GM19463 (cell line): ENCODE measurements at regions not wholly inside any gene's neighbourhood (a gene's known extent, or its start where the extent isn't known, plus 50 kb on each side); places are given as distances from the start of the nearest gene placed in this dataset.

ENCODE experiments used
- ATAC-seq: cut with Tn5 transposase; IDR thresholded peaks from one replicate; pipeline ENCODE4 v1.9.1; 2021; ENCODE audit warnings: mild to moderate bottlenecking, moderate library complexity; ENCODE audit not compliant: unreplicated experiment

- no peak for ATAC-seq
Measured at GRCh38 chr7:47666164-47666862, 84.4 kb upstream of the TNS3 start.

DNA sequence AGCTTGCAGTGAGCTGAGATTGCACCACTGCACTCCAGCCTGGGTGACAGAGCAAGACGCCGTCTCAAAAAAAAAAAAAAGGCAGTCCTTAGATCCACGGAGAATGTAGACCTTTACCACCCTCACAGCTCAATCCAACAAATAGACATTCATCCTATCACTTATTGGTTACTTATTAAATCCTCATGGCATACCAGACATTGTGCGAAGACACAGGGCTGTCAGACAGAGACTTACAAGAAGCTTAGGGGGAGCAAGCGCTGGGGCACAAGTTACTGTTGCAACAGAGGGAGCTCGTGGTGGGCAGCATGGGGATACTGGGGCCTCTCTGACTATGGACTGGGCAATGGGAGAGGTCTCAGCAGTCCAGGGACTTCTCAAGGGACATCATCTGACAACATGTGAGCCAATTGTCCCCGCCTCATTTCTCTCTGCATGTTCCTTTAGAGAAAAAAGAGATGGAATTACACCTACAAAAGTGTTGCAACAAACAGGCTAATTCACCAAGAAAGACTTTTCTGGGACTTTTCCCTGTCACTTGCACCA, 82.8 kb upstream of the TNS3 start:
- no peak for ATAC-seq

DNA sequence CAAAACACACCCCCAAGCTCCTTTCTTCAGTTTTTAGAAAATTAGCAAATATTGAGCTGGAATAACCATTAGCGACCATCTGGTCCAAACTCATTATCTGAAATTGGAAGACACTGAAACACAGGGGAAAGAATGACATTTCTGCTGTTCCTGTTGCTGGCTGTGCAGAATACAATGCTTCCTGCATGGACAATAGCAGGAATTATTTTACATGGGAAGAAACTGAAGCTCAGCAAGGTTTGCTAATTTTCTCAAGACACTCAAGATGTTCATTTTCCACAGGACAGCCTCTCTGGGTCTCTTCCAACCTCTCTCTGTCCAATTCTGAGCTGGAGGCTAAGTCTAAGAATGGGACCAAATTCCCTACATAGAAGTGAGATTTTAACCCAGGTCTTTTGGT, 81.9 kb upstream of the TNS3 start:
- no peak for ATAC-seq

DNA sequence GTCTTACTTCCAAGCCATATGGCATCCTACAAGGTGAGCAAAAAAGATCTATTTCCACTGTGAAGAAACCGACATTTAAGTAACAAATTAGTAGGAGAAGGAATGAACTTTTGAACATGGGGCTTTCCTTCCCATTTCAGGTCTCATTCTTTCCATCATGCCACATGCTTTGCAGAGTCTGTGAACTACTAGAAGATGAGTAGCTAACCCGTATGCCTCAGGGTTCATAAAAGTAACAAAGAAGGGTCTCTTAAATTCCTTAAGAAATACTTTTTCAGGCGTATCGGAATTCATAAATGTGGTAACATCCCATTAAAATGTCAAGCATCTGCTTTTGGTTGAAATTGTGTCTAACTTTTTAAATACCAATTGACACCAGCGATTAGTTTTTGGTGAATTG, 81.3 kb upstream of the TNS3 start:
- no peak for ATAC-seq

- ATAC-seq = no peak
Measured at GRCh38 chr7:47661051-47661714, 79.3 kb upstream of the TNS3 start.

- ATAC-seq = no peak
Measured at GRCh38 chr7:47659664-47660462, 78.0 kb upstream of the TNS3 start.

- ATAC-seq = no peak
Measured at GRCh38 chr7:47658886-47659635, 77.2 kb upstream of the TNS3 start.

- ATAC-seq = no peak
Measured at GRCh38 chr7:47657126-47657525, 75.2 kb upstream of the TNS3 start.

GRCh38 chr7:47654672-47655298, 72.9 kb upstream of the TNS3 start:
- no peak for ATAC-seq

- no peak for ATAC-seq
Measured at GRCh38 chr7:47653550-47654411, 71.9 kb upstream of the TNS3 start.

GRCh38 chr7:47652591-47652990, 70.7 kb upstream of the TNS3 start:
- no peak for ATAC-seq

- no peak for ATAC-seq
Measured at GRCh38 chr7:47651355-47652317, 69.7 kb upstream of the TNS3 start.

- ATAC-seq = no peak
Measured at GRCh38 chr7:47649919-47650318, 68.0 kb upstream of the TNS3 start.

DNA sequence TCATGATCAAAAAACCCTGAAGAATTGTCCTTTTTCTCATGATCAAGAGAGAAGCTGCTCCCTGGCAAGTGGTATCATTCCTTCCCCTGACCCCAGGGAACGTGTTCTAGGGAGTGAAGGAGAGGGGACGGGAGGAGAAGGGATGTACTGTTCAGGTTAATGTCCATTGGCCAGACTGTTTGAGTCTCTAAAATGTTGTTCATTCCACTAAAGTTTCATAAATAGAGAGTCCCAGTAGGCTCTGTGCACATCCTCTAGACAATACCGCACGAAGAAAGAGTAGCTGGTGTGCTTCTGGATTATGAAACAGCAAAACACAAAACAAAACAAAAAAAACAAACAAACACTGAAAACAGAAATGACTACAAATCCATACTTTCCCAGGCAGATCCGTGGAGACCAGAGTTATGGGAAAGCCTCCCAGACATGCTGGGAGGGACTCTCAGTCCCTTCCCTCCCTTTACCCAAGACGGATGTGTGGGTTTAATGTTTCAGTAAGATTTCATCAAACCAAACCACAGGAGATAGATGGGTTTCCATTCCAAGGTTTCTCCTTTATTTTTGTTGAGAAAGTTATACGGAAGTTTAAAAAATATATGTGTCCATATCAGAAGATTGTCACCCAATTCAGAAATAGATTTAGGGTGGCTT, 66.5 kb upstream of the TNS3 start:
- no peak for ATAC-seq

DNA sequence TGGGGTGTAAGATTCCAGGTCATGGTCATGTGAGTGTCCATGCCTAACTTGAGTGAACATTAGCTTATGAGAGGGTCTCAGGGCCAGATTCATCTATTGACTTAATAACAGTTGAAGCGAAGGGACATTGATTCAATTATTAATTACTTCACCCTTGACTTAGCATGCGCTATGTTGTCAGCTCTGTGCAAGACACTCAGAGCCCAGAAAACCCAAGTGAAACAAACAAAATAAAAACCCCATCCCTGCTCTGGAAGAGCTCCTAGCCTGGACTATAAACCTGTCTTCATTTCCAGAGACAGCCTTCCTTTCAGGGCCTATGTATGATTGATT, 66.0 kb upstream of the TNS3 start:
- ATAC-seq = no peak

- no peak for ATAC-seq
Measured at GRCh38 chr7:47647181-47647917, 65.4 kb upstream of the TNS3 start.

- no peak for ATAC-seq
Measured at GRCh38 chr7:47643716-47644400, 61.9 kb upstream of the TNS3 start.
